GM23338 (cell line): ENCODE measurements at regions not wholly inside any gene's neighbourhood (a gene's known extent, or its start where the extent isn't known, plus 50 kb on each side); places are given as distances from the start of the nearest gene placed in this dataset.

ENCODE experiments used
- CREB1 ChIP-seq: fragments of 250-450 bp; sonication (Bioruptor Pico); IDR thresholded peaks from 2 replicates; pipeline ENCODE4 v1.5.0; 2020; ENCODE audit warnings: low read depth, mild to moderate bottlenecking, moderate library complexity
- EZH2 ChIP-seq: fragments of 200-600 bp; sonication (generic); IDR thresholded peaks from one replicate; pipeline ENCODE4 v1.8.0; 2017; ENCODE audit warnings: antibody characterized with exemption, mild to moderate bottlenecking, low read depth; ENCODE audit not compliant: unreplicated experiment
- EZH2phosphoT487 ChIP-seq: fragments of 200-600 bp; sonication (generic); IDR thresholded peaks from one replicate; pipeline ENCODE4 v1.8.1; 2018; ENCODE audit warnings: antibody characterized with exemption; ENCODE audit not compliant: unreplicated experiment
- JUNB ChIP-seq: IDR thresholded peaks from one replicate; pipeline ENCODE4 v1.6.1; 2016; ENCODE audit warnings: antibody characterized with exemption; ENCODE audit not compliant: unreplicated experiment
- POLR2AphosphoS5 ChIP-seq: IDR thresholded peaks from 2 replicates; pipeline ENCODE4 v1.6.1; 2016; ENCODE audit warnings: antibody characterized with exemption, low read depth
- STAT1 ChIP-seq: IDR thresholded peaks from one replicate; pipeline ENCODE4 v1.6.1; 2016; ENCODE audit warnings: antibody characterized with exemption; ENCODE audit not compliant: unreplicated experiment
- TF ChIP-seq, protein P1 (sequence below), 2 experiments: fragments of 200-600 bp in 1 of 2; sonication (generic) in 1 of 2; conservative IDR thresholded peaks; 2 replicates each; pipeline versions ENCODE4 v1.5.1 to v1.6.1; 2016 to 2017; ENCODE audit warnings: antibody characterized with exemption in 2 of 2, low read depth in 2 of 2, mild to moderate bottlenecking in 2 of 2, moderate library complexity in 1 of 2
- TF ChIP-seq, protein P2 (sequence below): IDR thresholded peaks from 2 replicates; pipeline ENCODE4 v1.6.1; 2016; ENCODE audit warnings: antibody characterized with exemption
- TF ChIP-seq, protein P3 (sequence below): IDR thresholded peaks from one replicate; pipeline ENCODE4 v1.6.1; 2018; ENCODE audit warnings: antibody characterized with exemption; ENCODE audit not compliant: unreplicated experiment

DNA sequence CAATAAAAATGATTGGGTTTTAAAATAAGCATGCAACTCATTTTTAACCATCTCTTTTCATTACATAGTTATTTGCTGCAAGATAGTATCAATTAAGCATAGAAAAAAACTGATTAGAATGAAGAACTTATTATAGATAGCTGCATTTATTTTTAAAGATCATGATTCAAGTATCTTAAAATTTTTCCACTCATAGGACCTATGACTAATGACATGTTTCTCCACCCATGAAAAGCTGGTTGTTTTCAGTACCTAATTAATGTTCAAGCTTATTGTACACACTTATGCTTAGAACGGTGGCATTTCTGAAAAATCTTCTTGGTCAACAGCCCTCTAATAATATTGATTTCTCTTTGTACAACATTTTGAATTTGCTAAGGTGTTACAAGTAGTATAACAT lies 193.5 kb upstream of the PITX2 start:
- no peak for TF ChIP-seq CREB1
- TF ChIP-seq, protein P1, sequence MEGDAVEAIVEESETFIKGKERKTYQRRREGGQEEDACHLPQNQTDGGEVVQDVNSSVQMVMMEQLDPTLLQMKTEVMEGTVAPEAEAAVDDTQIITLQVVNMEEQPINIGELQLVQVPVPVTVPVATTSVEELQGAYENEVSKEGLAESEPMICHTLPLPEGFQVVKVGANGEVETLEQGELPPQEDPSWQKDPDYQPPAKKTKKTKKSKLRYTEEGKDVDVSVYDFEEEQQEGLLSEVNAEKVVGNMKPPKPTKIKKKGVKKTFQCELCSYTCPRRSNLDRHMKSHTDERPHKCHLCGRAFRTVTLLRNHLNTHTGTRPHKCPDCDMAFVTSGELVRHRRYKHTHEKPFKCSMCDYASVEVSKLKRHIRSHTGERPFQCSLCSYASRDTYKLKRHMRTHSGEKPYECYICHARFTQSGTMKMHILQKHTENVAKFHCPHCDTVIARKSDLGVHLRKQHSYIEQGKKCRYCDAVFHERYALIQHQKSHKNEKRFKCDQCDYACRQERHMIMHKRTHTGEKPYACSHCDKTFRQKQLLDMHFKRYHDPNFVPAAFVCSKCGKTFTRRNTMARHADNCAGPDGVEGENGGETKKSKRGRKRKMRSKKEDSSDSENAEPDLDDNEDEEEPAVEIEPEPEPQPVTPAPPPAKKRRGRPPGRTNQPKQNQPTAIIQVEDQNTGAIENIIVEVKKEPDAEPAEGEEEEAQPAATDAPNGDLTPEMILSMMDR (conservative IDR thresholded peaks at IDR 0.05; ENCODE audit: low read depth in 2 of 2), result no peak
- no peak for TF ChIP-seq POLR2AphosphoS5
- TF ChIP-seq STAT1, result no peak
- no peak for TF ChIP-seq EZH2phosphoT487
- TF ChIP-seq EZH2, result no peak
- TF ChIP-seq JUNB, result no peak
- TF ChIP-seq, protein P2, sequence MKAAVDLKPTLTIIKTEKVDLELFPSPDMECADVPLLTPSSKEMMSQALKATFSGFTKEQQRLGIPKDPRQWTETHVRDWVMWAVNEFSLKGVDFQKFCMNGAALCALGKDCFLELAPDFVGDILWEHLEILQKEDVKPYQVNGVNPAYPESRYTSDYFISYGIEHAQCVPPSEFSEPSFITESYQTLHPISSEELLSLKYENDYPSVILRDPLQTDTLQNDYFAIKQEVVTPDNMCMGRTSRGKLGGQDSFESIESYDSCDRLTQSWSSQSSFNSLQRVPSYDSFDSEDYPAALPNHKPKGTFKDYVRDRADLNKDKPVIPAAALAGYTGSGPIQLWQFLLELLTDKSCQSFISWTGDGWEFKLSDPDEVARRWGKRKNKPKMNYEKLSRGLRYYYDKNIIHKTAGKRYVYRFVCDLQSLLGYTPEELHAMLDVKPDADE, result no peak
- TF ChIP-seq, protein P3, sequence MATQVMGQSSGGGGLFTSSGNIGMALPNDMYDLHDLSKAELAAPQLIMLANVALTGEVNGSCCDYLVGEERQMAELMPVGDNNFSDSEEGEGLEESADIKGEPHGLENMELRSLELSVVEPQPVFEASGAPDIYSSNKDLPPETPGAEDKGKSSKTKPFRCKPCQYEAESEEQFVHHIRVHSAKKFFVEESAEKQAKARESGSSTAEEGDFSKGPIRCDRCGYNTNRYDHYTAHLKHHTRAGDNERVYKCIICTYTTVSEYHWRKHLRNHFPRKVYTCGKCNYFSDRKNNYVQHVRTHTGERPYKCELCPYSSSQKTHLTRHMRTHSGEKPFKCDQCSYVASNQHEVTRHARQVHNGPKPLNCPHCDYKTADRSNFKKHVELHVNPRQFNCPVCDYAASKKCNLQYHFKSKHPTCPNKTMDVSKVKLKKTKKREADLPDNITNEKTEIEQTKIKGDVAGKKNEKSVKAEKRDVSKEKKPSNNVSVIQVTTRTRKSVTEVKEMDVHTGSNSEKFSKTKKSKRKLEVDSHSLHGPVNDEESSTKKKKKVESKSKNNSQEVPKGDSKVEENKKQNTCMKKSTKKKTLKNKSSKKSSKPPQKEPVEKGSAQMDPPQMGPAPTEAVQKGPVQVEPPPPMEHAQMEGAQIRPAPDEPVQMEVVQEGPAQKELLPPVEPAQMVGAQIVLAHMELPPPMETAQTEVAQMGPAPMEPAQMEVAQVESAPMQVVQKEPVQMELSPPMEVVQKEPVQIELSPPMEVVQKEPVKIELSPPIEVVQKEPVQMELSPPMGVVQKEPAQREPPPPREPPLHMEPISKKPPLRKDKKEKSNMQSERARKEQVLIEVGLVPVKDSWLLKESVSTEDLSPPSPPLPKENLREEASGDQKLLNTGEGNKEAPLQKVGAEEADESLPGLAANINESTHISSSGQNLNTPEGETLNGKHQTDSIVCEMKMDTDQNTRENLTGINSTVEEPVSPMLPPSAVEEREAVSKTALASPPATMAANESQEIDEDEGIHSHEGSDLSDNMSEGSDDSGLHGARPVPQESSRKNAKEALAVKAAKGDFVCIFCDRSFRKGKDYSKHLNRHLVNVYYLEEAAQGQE, result no peak
